A549 (cell line): ENCODE measurements at regions not wholly inside any gene's neighbourhood (a gene's known extent, or its start where the extent isn't known, plus 50 kb on each side); places are given as distances from the start of the nearest gene placed in this dataset.

Experiments
- ATAC-seq, 2 experiments: fragments of 200-7000 bp in 1 of 2; fragments of >200 bp in 1 of 2; cut with Nextera tagmentation in 1 of 2; cut with Tn5 transposase in 1 of 2; 3 replicates each; pipeline versions ENCODE4 v1.8.0 to v1.9.1; 2018 to 2020; ENCODE audit warnings: mild to moderate bottlenecking in 1 of 2, moderate library complexity in 1 of 2
- CTCF ChIA-PET: fragments of 300-600 bp; sonication (Branson Sonifier 250); formaldehyde crosslinking; extraction: SDS; loops from one replicate; lab custom pipeline; 2021; ENCODE audit warnings: antibody characterized with exemption, inconsistent platforms; lab: Yijun Ruan, JAX
- POLR2A ChIA-PET: fragments of 350-600 bp; formaldehyde crosslinking; extraction: SDS; loops from one replicate; lab custom pipeline; 2021; ENCODE audit warnings: antibody characterized with exemption, inconsistent platforms; lab: Yijun Ruan, JAX
- DNase-seq, 2 experiments: peaks; one replicate each; pipeline versions ENCODE4 v3.0.0 to v3.0.0-alpha.2; 2011 to 2016; ENCODE audit warnings: low read depth in 1 of 2, low spot score in 1 of 2
- FAIRE-seq: peaks from 2 replicates; lab custom pipeline; 2011; peaks lifted over from hg19 to GRCh38; lab: Jason Lieb, UNC
- H3K27ac ChIP-seq, 2 experiments: fragments of >200 bp; sonication (Bioruptor Twin); formaldehyde crosslinking; 3 replicates each; pipeline ENCODE4 v1.5.1; 2016 to 2017
- H3K4me1 ChIP-seq: fragments of >200 bp; sonication (Bioruptor Twin); formaldehyde crosslinking; 3 replicates; pipeline ENCODE4 v1.6.1; 2016
- H3K4me2 ChIP-seq: fragments of >200 bp; sonication (Bioruptor Twin); formaldehyde crosslinking; 3 replicates; pipeline ENCODE4 v1.6.1; 2016
- H3K4me3 ChIP-seq: fragments of >200 bp; sonication (Bioruptor Twin); formaldehyde crosslinking; 3 replicates; pipeline ENCODE4 v1.5.1; 2016
- H3K9me3 ChIP-seq: fragments of >200 bp; sonication (Bioruptor Twin); formaldehyde crosslinking; 3 replicates; pipeline ENCODE4 v1.6.1; 2016
- BHLHE40 ChIP-seq: IDR thresholded peaks from 2 replicates; pipeline ENCODE4 v1.6.1; 2012; ENCODE audit warnings: low read depth, low read length, inconsistent platforms
- CBX2 ChIP-seq: fragments of 200-600 bp; sonication (generic); IDR thresholded peaks from 2 replicates; pipeline ENCODE4 v1.6.1; 2016; ENCODE audit warnings: low read depth, mild to moderate bottlenecking, borderline replicate concordance
- CBX8 ChIP-seq: fragments of 200-600 bp; sonication (generic); IDR thresholded peaks from 2 replicates; pipeline ENCODE4 v1.6.1; 2016
- CHD4 ChIP-seq: fragments of 200-600 bp; sonication (generic); IDR thresholded peaks from 2 replicates; pipeline ENCODE4 v1.6.1; 2016; ENCODE audit warnings: antibody characterized with exemption, mild to moderate bottlenecking, borderline replicate concordance
- E2F6 ChIP-seq: IDR thresholded peaks from 2 replicates; pipeline ENCODE4 v1.6.1; 2012; ENCODE audit warnings: low read depth, borderline replicate concordance
- EHF ChIP-seq: fragments of 250-450 bp; sonication (Bioruptor Pico); IDR thresholded peaks from 2 replicates; pipeline ENCODE4 v1.5.0; 2020; ENCODE audit warnings: mild to moderate bottlenecking
- FOSB ChIP-seq: fragments of 250-450 bp; sonication (Bioruptor Pico); IDR thresholded peaks from 2 replicates; pipeline ENCODE4 v1.5.0; 2020; ENCODE audit warnings: mild to moderate bottlenecking, moderate library complexity
- GATA3 ChIP-seq: IDR thresholded peaks from 2 replicates; pipeline ENCODE4 v1.6.1; 2012; ENCODE audit warnings: borderline replicate concordance
- HMGXB4 ChIP-seq: fragments of 250-450 bp; sonication (Bioruptor Pico); IDR thresholded peaks from 2 replicates; pipeline ENCODE4 v1.5.0; 2021; ENCODE audit warnings: mild to moderate bottlenecking, moderate library complexity, borderline replicate concordance
- JUNB ChIP-seq: fragments of >200 bp; sonication (Bioruptor Twin); formaldehyde crosslinking; IDR thresholded peaks from 2 replicates; pipeline ENCODE4 v1.6.1; 2016
- KDM1A ChIP-seq: fragments of 200-600 bp; sonication (generic); IDR thresholded peaks from 2 replicates; pipeline ENCODE4 v1.6.1; 2016; ENCODE audit warnings: low read depth, mild to moderate bottlenecking
- KDM5A ChIP-seq: fragments of 200-600 bp; sonication (generic); IDR thresholded peaks from 2 replicates; pipeline ENCODE4 v1.6.1; 2016; ENCODE audit warnings: antibody characterized with exemption, mild to moderate bottlenecking
- NFE2L2 ChIP-seq: fragments of 150-350 bp; conservative IDR thresholded peaks from 2 replicates; pipeline ENCODE4 v1.6.1; 2014; ENCODE audit warnings: low read length
- NR3C1 ChIP-seq: fragments of >200 bp; sonication (Bioruptor Twin); formaldehyde crosslinking; IDR thresholded peaks from 3 replicates; pipeline ENCODE4 v1.6.1; 2017
- PHF8 ChIP-seq: fragments of 200-600 bp; sonication (generic); IDR thresholded peaks from 2 replicates; pipeline ENCODE4 v1.6.1; 2016; ENCODE audit warnings: low read depth, mild to moderate bottlenecking, antibody characterized with exemption, moderate library complexity, borderline replicate concordance
- POLR2A ChIP-seq: IDR thresholded peaks from 2 replicates; pipeline ENCODE4 v1.6.1; 2012; ENCODE audit warnings: mild to moderate bottlenecking, low read length
- ZC3H11A ChIP-seq: fragments of 450-650 bp; IDR thresholded peaks from 2 replicates; pipeline ENCODE4 v1.6.1; 2014; ENCODE audit warnings: antibody characterized with exemption, mild to moderate bottlenecking
- WGBS: methylation state at CpG from one replicate; pipeline ENCODE4 v1.1.6; 2017; ENCODE audit errors: missing lambda C conversion rate; 5-methylcytosine and 5-hydroxymethylcytosine counted together
- TF ChIP-seq, protein P1 (sequence below): fragments of 150-350 bp; IDR thresholded peaks from 2 replicates; pipeline ENCODE4 v1.6.1; 2014; ENCODE audit warnings: low read depth, mild to moderate bottlenecking, low read length
- TF ChIP-seq, protein P2 (sequence below): fragments of >200 bp; sonication (Bioruptor Twin); formaldehyde crosslinking; IDR thresholded peaks from 2 replicates; pipeline ENCODE4 v1.6.1; 2016
- TF ChIP-seq, protein P3 (sequence below): IDR thresholded peaks from 2 replicates; pipeline ENCODE4 v1.6.1; 2012

GRCh38 chr2:2839782-2840531 lies 508.9 kb upstream of the MYT1L start (continued):
- TF ChIP-seq PHF8 (no peak), POLR2A (no peak), CBX8 (no peak), E2F6 (no peak), CHD4 (no peak), BHLHE40 (no peak)
- TF ChIP-seq, protein P1, sequence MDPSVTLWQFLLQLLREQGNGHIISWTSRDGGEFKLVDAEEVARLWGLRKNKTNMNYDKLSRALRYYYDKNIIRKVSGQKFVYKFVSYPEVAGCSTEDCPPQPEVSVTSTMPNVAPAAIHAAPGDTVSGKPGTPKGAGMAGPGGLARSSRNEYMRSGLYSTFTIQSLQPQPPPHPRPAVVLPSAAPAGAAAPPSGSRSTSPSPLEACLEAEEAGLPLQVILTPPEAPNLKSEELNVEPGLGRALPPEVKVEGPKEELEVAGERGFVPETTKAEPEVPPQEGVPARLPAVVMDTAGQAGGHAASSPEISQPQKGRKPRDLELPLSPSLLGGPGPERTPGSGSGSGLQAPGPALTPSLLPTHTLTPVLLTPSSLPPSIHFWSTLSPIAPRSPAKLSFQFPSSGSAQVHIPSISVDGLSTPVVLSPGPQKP: no peak

- Histone ChIP-seq H3K4me1 (no peaks in the 10 kb centered on the region), H3K4me2 (no peak overlapping the region), H3K27ac (no peak overlapping the region), H3K4me3 (no peak overlapping the region), H3K9me3 (no peaks in the 10 kb centered on the region)
- CTCF ChIA-PET: interaction anchor here (0.6 kb wide), 1 partner anchor 17 kb away, joined by 3 read pairs; no protein-coding TSS in a partner anchor
- TF ChIP-seq, protein P2, sequence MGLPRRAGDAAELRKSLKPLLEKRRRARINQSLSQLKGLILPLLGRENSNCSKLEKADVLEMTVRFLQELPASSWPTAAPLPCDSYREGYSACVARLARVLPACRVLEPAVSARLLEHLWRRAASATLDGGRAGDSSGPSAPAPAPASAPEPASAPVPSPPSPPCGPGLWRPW: no peak
- TF ChIP-seq JUNB (no peak), ZC3H11A (no peak), NFE2L2 (no peak), FOSB (CRISPR knock-in tag) (no peak), KDM1A (no peak), CBX2 (no peak), EHF (CRISPR knock-in tag) (no peak)
- TF ChIP-seq, protein P3, sequence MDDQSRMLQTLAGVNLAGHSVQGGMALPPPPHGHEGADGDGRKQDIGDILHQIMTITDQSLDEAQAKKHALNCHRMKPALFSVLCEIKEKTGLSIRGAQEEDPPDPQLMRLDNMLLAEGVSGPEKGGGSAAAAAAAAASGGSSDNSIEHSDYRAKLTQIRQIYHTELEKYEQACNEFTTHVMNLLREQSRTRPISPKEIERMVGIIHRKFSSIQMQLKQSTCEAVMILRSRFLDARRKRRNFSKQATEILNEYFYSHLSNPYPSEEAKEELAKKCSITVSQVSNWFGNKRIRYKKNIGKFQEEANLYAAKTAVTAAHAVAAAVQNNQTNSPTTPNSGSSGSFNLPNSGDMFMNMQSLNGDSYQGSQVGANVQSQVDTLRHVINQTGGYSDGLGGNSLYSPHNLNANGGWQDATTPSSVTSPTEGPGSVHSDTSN: no peak
- WGBS: 10% methylated on average over 7 of the region's 7 CpGs
- no peak for ATAC-seq
- no peak for FAIRE-seq
- DNase-seq: no peak
- POLR2A ChIA-PET: no interaction called here
Observed at GRCh38 chr2:2839393-2839781, 508.3 kb upstream of the MYT1L start.

DNA sequence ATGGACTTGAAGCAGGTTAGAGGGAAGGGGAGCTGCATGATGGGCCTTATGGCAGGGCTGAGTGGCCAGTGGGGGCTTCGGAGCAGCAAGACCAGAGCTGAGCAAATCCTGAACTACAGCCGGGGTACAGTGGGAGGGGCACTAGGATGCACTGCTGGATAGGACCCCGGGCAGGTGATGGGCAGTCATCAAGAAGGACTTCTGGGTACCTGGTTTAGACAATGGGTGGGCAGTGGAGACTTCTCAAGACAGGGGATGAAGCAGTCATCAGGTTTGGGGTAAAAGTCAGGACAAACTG lies 507.4 kb upstream of the MYT1L start:
- CTCF ChIA-PET: interaction anchor here (0.7 kb wide), 1 partner anchor 51 kb away, joined by 3 read pairs; no protein-coding TSS in a partner anchor
- Histone ChIP-seq H3K4me2 (no peak overlapping the region), H3K4me1 (no peaks in the 10 kb centered on the region), H3K27ac (no peak overlapping the region), H3K9me3 (no peaks in the 10 kb centered on the region), H3K4me3 (no peak overlapping the region)
- DNase-seq: no peak
- no peak for ATAC-seq
- WGBS: 5% methylated on average over 3 of the region's 3 CpGs
- POLR2A ChIA-PET: no interaction called here
- no peak for FAIRE-seq
- TF ChIP-seq KDM5A (no peak), HMGXB4 (CRISPR knock-in tag) (no peak), GATA3 (no peak), NR3C1 (no peak)
